Vagina (tissue), 2 donors: ENCODE measurements at regions not wholly inside any gene's neighbourhood (a gene's known extent, or its start where the extent isn't known, plus 50 kb on each side); places are given as distances from the start of the nearest gene placed in this dataset.

Source experiments
- POLR2A ChIP-seq, 2 donors: fragments of 450-650 bp; IDR thresholded peaks; one replicate each; pipeline ENCODE4 v1.6.1; 2017; ENCODE audit warnings: antibody characterized with exemption in 2 of 2, mild to moderate bottlenecking in 2 of 2, moderate library complexity in 2 of 2
- POLR2AphosphoS5 ChIP-seq, 2 donors: sonication (generic); formaldehyde crosslinking; IDR thresholded peaks; one replicate each; pipeline ENCODE4 v1.9.0; 2017; ENCODE audit warnings: antibody characterized with exemption in 2 of 2, mild to moderate bottlenecking in 2 of 2, low read depth in 1 of 2; ENCODE audit not compliant: insufficient read depth in 1 of 2
- TF ChIP-seq, protein P1 (sequence below), 3 experiments: fragments of 450-650 bp in 2 of 3; fragments of 200-600 bp in 1 of 3; sonication (generic) in 1 of 3; IDR thresholded peaks; one replicate each; pipeline ENCODE4 v1.5.1; 2017 to 2019; ENCODE audit warnings: antibody characterized with exemption in 3 of 3, mild to moderate bottlenecking in 2 of 3, moderate library complexity in 2 of 3

DNA sequence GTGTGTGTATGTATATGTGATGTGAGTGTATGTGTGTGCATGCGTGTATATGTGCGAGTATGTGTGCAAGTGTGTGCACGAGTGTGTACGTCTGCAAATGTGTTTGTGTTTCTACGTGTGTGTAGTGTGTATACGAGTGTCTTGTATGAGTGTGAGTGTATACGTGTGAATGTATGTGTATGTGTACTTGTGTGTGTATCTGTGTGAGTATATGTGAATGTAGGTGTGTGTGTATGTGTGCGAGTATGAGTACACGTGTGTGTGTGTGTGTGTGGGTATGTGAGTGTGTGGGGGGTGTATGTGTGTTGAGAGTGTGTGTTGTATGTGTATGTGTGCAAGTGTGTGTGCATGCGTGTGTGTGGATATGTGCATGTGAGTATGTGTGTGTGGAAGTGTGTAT lies 602.0 kb upstream of the CDH4 start:
- TF ChIP-seq, protein P1, sequence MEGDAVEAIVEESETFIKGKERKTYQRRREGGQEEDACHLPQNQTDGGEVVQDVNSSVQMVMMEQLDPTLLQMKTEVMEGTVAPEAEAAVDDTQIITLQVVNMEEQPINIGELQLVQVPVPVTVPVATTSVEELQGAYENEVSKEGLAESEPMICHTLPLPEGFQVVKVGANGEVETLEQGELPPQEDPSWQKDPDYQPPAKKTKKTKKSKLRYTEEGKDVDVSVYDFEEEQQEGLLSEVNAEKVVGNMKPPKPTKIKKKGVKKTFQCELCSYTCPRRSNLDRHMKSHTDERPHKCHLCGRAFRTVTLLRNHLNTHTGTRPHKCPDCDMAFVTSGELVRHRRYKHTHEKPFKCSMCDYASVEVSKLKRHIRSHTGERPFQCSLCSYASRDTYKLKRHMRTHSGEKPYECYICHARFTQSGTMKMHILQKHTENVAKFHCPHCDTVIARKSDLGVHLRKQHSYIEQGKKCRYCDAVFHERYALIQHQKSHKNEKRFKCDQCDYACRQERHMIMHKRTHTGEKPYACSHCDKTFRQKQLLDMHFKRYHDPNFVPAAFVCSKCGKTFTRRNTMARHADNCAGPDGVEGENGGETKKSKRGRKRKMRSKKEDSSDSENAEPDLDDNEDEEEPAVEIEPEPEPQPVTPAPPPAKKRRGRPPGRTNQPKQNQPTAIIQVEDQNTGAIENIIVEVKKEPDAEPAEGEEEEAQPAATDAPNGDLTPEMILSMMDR (IDR thresholded peaks at IDR 0.05), result no peak
- TF ChIP-seq POLR2A (IDR thresholded peaks at IDR 0.05) (no peak), POLR2AphosphoS5 (IDR thresholded peaks at IDR 0.05; ENCODE audit: insufficient read depth in 1 of 2, low read depth in 1 of 2) (no peak)
